MM.1S (cell line): ENCODE measurements at regions not wholly inside any gene's neighbourhood (a gene's known extent, or its start where the extent isn't known, plus 50 kb on each side); places are given as distances from the start of the nearest gene placed in this dataset.

Experiments used
- EZH2 ChIP-seq: fragments of 300-600 bp; sonication (generic); optimal IDR thresholded peaks from 2 replicates; pipeline ENCODE3; 2017; ENCODE audit warnings: low read depth, mild to moderate bottlenecking, antibody characterized with exemption, low read length, mixed read lengths
- TF ChIP-seq, protein P1 (sequence below): fragments of 300-600 bp; sonication (generic); IDR thresholded peaks from 2 replicates; pipeline ENCODE4 v1.5.1; 2016; ENCODE audit warnings: antibody characterized with exemption, low read length, mixed read lengths

DNA sequence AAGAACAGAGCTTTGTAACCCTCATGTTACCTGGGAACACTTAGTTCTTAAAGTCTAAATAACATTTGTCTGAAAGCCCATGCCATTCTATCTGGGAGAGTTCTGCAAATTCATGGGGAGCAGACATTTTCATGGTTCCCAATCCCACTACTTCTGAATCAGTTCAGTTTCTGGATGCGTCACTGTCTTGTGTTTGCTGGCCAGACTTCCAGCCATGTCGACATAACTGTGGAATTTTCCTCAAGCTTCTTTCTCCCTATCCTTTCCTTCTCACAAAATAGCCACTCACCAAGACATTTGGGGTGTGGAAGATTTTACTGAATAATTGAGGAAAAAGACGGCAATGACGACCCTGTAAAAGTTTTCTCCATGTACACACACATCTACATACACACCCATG lies 272.5 kb downstream of the NEBL start:
- TF ChIP-seq, protein P1, sequence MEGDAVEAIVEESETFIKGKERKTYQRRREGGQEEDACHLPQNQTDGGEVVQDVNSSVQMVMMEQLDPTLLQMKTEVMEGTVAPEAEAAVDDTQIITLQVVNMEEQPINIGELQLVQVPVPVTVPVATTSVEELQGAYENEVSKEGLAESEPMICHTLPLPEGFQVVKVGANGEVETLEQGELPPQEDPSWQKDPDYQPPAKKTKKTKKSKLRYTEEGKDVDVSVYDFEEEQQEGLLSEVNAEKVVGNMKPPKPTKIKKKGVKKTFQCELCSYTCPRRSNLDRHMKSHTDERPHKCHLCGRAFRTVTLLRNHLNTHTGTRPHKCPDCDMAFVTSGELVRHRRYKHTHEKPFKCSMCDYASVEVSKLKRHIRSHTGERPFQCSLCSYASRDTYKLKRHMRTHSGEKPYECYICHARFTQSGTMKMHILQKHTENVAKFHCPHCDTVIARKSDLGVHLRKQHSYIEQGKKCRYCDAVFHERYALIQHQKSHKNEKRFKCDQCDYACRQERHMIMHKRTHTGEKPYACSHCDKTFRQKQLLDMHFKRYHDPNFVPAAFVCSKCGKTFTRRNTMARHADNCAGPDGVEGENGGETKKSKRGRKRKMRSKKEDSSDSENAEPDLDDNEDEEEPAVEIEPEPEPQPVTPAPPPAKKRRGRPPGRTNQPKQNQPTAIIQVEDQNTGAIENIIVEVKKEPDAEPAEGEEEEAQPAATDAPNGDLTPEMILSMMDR: no peak
- TF ChIP-seq EZH2: no peak
